ENCODE measurements at regions not wholly inside any gene's neighbourhood (a gene's known extent, or its start where the extent isn't known, plus 50 kb on each side); places are given as distances from the start of the nearest gene placed in this dataset.
"Not testable (repeated sequence)": the region's sequence is repeated elsewhere in the genome, so short reads cannot be mapped to it uniquely, and the experiment has no call there.

DNA sequence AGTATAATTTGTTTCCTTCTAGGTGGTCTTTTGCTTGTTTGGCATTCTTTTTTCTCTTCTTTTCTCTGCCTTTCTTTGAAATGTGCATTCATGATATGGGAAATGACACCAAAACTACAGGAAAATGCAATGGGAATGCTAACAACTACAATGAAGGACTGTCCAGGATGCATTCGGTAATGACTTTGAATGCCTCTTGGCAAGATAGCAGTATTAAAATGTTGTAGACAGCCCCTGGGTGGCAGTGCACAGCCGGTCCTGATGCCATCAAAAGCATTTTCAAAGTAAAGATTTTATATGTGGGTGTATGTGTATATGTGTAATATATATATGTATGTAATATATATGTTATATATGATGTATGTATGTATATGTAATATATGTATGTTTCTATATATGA is 218.8 kb upstream of the MMS22L start:
- H3K27me3 ChIP-seq, result peaks cover 4% of the 10 kb centered on the region
- H3K36me3 ChIP-seq, result no peaks in the 10 kb centered on the region
- H3K4me1 ChIP-seq, result no peaks in the 10 kb centered on the region
- no peak for DNase-seq
- no peaks in the 10 kb centered on the region for H3K9me3 ChIP-seq
- TF ChIP-seq, protein P1, sequence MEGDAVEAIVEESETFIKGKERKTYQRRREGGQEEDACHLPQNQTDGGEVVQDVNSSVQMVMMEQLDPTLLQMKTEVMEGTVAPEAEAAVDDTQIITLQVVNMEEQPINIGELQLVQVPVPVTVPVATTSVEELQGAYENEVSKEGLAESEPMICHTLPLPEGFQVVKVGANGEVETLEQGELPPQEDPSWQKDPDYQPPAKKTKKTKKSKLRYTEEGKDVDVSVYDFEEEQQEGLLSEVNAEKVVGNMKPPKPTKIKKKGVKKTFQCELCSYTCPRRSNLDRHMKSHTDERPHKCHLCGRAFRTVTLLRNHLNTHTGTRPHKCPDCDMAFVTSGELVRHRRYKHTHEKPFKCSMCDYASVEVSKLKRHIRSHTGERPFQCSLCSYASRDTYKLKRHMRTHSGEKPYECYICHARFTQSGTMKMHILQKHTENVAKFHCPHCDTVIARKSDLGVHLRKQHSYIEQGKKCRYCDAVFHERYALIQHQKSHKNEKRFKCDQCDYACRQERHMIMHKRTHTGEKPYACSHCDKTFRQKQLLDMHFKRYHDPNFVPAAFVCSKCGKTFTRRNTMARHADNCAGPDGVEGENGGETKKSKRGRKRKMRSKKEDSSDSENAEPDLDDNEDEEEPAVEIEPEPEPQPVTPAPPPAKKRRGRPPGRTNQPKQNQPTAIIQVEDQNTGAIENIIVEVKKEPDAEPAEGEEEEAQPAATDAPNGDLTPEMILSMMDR (IDR thresholded peaks at IDR 0.05; ENCODE audit: low read depth, low read length), result peak; percentile 35
- H3K4me3 ChIP-seq (ENCODE audit: low read depth, low read length), result no peak overlapping the region

DNA sequence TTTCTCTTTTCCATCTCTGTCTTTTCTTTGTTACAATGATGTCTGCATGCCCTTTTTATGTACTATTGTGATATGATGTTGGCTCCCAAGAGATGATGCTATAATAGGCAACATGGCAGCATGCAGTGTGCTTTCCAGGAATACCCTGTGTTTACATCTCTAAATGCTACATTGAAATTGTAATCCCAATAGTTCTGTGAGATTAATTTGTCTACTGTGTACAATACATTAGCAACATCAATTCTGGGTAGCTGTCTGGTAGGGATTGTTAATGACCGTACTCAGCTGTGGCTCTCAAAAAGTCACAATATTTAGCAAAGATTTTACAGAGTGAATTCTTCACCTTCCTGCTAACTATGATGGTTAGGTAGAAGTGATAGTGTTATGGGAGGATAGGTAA is 225.6 kb upstream of the MMS22L start:
- H3K27me3 ChIP-seq, result no peaks in the 10 kb centered on the region
- H3K4me3 ChIP-seq (ENCODE audit: low read depth, low read length), result no peak overlapping the region
- no peaks in the 10 kb centered on the region for H3K4me1 ChIP-seq
- no peak for DNase-seq
- TF ChIP-seq, protein P1 (IDR thresholded peaks at IDR 0.05; ENCODE audit: low read depth, low read length), result no peak
- H3K9me3 ChIP-seq, result no peaks in the 10 kb centered on the region
- no peaks in the 10 kb centered on the region for H3K36me3 ChIP-seq

DNA sequence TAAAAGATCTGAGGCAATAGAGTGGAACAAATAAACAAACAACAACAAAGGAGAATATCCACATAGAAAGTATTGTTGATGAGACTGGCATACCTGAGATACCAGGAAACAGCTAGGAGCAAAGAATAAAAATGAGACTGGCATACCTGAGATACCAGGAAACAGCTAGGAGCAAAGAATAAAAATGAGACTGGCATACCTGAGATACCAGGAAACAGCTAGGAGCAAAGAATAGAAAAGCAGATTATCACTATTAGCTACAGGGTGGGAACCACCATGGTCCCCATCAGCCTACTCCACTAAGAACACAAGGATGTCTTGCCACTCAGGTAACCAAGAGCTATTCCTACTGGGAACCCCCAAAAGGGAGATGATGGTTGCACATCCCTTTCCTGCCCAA is 230.2 kb upstream of the MMS22L start:
- H3K4me3 ChIP-seq (ENCODE audit: low read depth, low read length); DNase-seq; H3K27me3 ChIP-seq; H3K9me3 ChIP-seq; H3K36me3 ChIP-seq; H3K4me1 ChIP-seq: not testable (repeated sequence)

DNA sequence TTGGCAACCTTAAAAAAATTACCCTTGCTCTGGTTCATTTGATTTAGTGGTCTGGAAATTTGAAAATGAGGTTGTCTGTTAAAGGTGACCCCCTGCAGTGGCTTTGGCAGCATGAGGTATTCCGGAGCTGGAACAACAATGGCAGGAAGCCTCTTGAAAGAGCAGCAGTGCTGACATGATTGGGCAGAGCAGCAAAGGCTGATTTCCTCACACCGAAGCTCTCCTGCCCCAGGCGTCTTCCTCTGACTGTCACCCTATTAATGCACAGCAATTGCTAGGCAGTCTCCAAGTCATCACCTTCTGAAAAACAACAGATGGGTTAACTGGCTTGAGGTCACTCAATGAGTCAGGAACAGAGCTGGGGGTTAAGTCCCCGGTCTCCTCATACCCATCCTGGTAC is 241.8 kb upstream of the MMS22L start:
- H3K4me3 ChIP-seq (ENCODE audit: low read depth, low read length), result no peak overlapping the region
- H3K4me1 ChIP-seq, result no peaks in the 10 kb centered on the region
- H3K27me3 ChIP-seq, result no peaks in the 10 kb centered on the region; the same call in 1 of the 2 replicates
- H3K36me3 ChIP-seq, result no peaks in the 10 kb centered on the region
- DNase-seq, result peak; percentile 12
- TF ChIP-seq, protein P1 (IDR thresholded peaks at IDR 0.05; ENCODE audit: low read depth, low read length), result no peak
- H3K9me3 ChIP-seq, result no peaks in the 10 kb centered on the region

DNA sequence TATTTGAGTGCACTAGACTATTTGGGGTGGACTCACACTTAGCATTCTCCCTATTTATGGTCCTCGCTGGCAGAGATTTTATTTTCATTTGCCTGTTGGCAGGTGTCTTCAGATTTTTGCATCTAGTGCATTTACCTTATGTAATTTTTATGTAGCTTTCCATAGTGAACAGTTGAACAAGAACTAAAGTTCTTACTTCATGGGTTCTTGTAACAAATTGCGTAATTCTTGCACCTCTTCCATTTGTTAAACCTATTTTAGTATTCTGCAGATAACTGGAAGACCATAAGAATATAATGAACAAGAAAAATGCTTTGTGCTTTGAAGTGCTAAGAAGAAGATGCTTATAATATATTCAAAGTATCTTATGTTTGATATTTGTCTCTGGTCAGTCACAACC is 252.8 kb upstream of the MMS22L start:
- DNase-seq, result no peak
- Histone ChIP-seq H3K4me1 (no peaks in the 10 kb centered on the region), H3K4me3 (ENCODE audit: low read depth, low read length) (no peak overlapping the region), H3K27me3 (peaks cover 5% of the 10 kb centered on the region), H3K36me3 (no peaks in the 10 kb centered on the region), H3K9me3 (no peaks in the 10 kb centered on the region)
- TF ChIP-seq, protein P1 (IDR thresholded peaks at IDR 0.05; ENCODE audit: low read depth, low read length), result no peak

DNA sequence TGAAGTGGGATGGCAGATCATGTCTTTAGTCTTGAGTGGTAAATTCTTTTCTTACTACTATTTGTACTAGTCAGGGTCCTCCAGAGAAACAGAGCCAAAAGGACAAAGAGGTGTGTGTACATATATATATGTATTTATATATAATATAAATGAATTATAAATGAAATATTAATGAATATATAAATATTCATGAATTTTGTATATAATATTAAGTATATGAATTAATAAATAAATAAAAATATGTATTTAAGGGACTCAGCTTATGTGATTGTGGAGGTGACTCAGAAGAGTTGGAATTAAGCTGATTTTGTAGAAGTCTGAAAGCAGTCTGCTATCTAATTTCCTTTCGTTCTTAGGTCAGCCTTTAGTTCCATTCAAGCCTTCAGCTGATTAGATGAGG is 265.3 kb upstream of the MMS22L start:
- Histone ChIP-seq H3K9me3 (no peaks in the 10 kb centered on the region), H3K36me3 (no peaks in the 10 kb centered on the region), H3K27me3 (no peaks in the 10 kb centered on the region), H3K4me1 (no peaks in the 10 kb centered on the region), H3K4me3 (ENCODE audit: low read depth, low read length) (no peak overlapping the region)
- no peak for DNase-seq
- TF ChIP-seq, protein P1 (IDR thresholded peaks at IDR 0.05; ENCODE audit: low read depth, low read length), result no peak

DNA sequence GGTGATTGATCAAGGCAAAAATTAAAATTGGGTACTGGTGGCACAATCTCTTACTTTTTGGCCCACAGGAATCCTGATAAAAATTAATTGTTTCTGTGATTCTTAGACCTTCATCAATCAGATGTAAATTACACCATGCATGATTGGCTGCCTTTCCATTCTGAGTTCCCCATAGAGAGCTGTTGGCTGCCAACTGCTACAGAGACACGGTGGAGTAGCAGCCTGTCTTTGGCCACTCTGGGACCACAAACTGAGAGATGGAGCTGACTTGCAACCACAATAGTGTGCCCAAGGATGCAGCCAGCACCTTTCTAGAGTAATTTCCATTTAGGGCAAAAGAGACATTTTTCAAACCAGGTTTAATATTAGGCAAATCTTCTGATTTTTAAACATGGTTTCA is 274.3 kb upstream of the MMS22L start:
- DNase-seq, result no peak
- H3K4me1 ChIP-seq, result no peaks in the 10 kb centered on the region
- TF ChIP-seq, protein P1 (IDR thresholded peaks at IDR 0.05; ENCODE audit: low read depth, low read length), result no peak

More for the DNA sequence above, 274.3 kb upstream of the MMS22L start:
- no peak overlapping the region for H3K4me3 ChIP-seq (ENCODE audit: low read depth, low read length)
- no peaks in the 10 kb centered on the region for H3K9me3 ChIP-seq
- H3K36me3 ChIP-seq, result no peaks in the 10 kb centered on the region
- H3K27me3 ChIP-seq, result no peaks in the 10 kb centered on the region; the same call in 1 of the 2 replicates
